ENCODE measurements at regions not wholly inside any gene's neighbourhood (a gene's known extent, or its start where the extent isn't known, plus 50 kb on each side); places are given as distances from the start of the nearest gene placed in this dataset.

GRCh38 chr6:12566618-12567123 lies 149.9 kb upstream of the PHACTR1 start:
- DNase-seq = no peak
- intact Hi-C loops (cut with DNase I) = no loop called here

GRCh38 chr6:12567682-12568081 lies 148.9 kb upstream of the PHACTR1 start:
- intact Hi-C loops (cut with DNase I) = no loop called here
- no peak for DNase-seq

- intact Hi-C loops (cut with DNase I) = no loop called here
- DNase-seq = no peak
Observed at GRCh38 chr6:12569646-12570045, 146.9 kb upstream of the PHACTR1 start.

GRCh38 chr6:12570461-12571030 lies 146.0 kb upstream of the PHACTR1 start:
- intact Hi-C loops (cut with DNase I) = no loop called here
- DNase-seq = peak in 5 of 42 donors; percentile 4 to 39 (median 8)

- intact Hi-C loops (cut with DNase I) = no loop called here
- DNase-seq = peak in 5 of 42 donors; percentile 5 to 14 (median 14)
Observed at GRCh38 chr6:12572896-12573827, 143.4 kb upstream of the PHACTR1 start.

GRCh38 chr6:12575961-12576360 lies 140.6 kb upstream of the PHACTR1 start:
- intact Hi-C loops (cut with DNase I) = no loop called here
- DNase-seq = no peak

GRCh38 chr6:12576389-12576788 lies 140.2 kb upstream of the PHACTR1 start:
- DNase-seq = no peak
- intact Hi-C loops (cut with DNase I) = no loop called here

- no peak for DNase-seq
- intact Hi-C loops (cut with DNase I) = no loop called here
Observed at GRCh38 chr6:12577124-12577850, 139.3 kb upstream of the PHACTR1 start.

- intact Hi-C loops (cut with DNase I) = no loop called here
- no peak for DNase-seq
Observed at GRCh38 chr6:12578097-12578496, 138.5 kb upstream of the PHACTR1 start.

GRCh38 chr6:12578751-12579150 lies 137.8 kb upstream of the PHACTR1 start:
- intact Hi-C loops (cut with DNase I) = no loop called here
- no peak for DNase-seq

GRCh38 chr6:12580290-12580689 lies 136.3 kb upstream of the PHACTR1 start:
- intact Hi-C loops (cut with DNase I) = no loop called here
- DNase-seq = no peak

GRCh38 chr6:12582421-12583110 lies 134.0 kb upstream of the PHACTR1 start:
- intact Hi-C loops (cut with DNase I) = no loop called here
- DNase-seq = no peak

GRCh38 chr6:12584631-12585405 lies 131.7 kb upstream of the PHACTR1 start:
- DNase-seq = no peak
- intact Hi-C loops (cut with DNase I) = no loop called here

- no peak for DNase-seq
Observed at GRCh38 chr6:12585497-12585958, 131.0 kb upstream of the PHACTR1 start.

GRCh38 chr6:12586721-12587480 lies 129.7 kb upstream of the PHACTR1 start:
- DNase-seq = no peak
- intact Hi-C loops (cut with DNase I) = no loop called here

More at GRCh38 chr6:12585497-12585958, 131.0 kb upstream of the PHACTR1 start:
- intact Hi-C loops (cut with DNase I) = no loop called here

GRCh38 chr6:12590901-12591300 lies 125.7 kb upstream of the PHACTR1 start:
- DNase-seq = no peak
- intact Hi-C loops (cut with DNase I) = no loop called here

- no peak for DNase-seq
- intact Hi-C loops (cut with DNase I) = no loop called here
Observed at GRCh38 chr6:12592634-12593033, 123.9 kb upstream of the PHACTR1 start.
